ENCODE measurements at regions not wholly inside any gene's neighbourhood (a gene's known extent, or its start where the extent isn't known, plus 50 kb on each side); places are given as distances from the start of the nearest gene placed in this dataset.

DNA sequence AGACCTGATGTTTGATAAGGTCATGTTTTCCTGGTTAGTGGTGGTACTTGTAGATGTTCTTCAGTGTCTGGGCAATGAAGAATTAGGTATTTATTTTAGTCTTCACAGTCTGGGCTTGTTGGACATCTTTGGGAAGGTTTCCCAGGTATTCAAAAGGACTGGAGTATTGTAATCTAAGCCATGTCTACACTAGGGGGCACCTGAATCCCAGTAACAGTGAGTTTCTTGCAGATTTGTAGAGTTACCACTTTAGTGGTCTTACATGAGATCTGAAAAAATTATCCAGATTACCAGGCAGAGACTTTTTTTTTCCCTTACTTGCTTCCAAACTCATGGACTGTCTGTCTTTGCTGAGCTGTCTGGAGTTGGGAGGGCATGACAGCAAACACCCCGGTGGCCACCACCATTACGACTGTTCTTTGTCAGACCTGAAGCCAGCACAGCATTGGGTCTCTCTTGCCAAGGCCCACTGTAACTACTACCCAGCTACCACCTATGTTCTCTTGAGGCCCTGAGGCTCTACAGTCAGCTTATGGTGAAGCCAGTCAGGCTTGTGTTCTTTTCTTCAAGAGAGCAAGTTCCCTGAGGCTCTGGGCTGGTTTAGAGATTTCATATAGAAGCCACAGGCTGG lies 820.7 kb upstream of the FBXO33 start:
- no peak overlapping the region for H3K9ac ChIP-seq (ENCODE audit: low read length)
- TF ChIP-seq RAD21 (conservative IDR thresholded peaks at IDR 0.05) = peak; percentile 25
- TF ChIP-seq SMC3 (conservative IDR thresholded peaks at IDR 0.05; ENCODE audit: poor library complexity) = no peak
- no peak overlapping the region for H3K27ac ChIP-seq (ENCODE audit: low read length)
- no peak overlapping the region for H2AFZ ChIP-seq (ENCODE audit: low read depth, low read length)
- H3K9me3 ChIP-seq (ENCODE audit: low read length) = no peaks in the 10 kb centered on the region
- H3K4me2 ChIP-seq (ENCODE audit: low read length) = no peak overlapping the region
- no peaks in the 10 kb centered on the region for H3K36me3 ChIP-seq (ENCODE audit: insufficient read depth, low read length)
- H3K27me3 ChIP-seq (ENCODE audit: insufficient read depth, low read depth, low read length) = no peaks in the 10 kb centered on the region
- no peaks in the 10 kb centered on the region for H4K20me1 ChIP-seq (ENCODE audit: insufficient read depth)
- H3K9me2 ChIP-seq (ENCODE audit: insufficient read depth, low read length) = no peaks in the 10 kb centered on the region
- H3K79me2 ChIP-seq (replicated peaks; ENCODE audit: insufficient read depth, low read length) = no peaks in the 10 kb centered on the region
- H3F3A ChIP-seq (ENCODE audit: insufficient read depth, low read length, poor library complexity, severe bottlenecking) = no peaks in the 10 kb centered on the region
- H3K4me3 ChIP-seq (ENCODE audit: low read length) = no peak overlapping the region

DNA sequence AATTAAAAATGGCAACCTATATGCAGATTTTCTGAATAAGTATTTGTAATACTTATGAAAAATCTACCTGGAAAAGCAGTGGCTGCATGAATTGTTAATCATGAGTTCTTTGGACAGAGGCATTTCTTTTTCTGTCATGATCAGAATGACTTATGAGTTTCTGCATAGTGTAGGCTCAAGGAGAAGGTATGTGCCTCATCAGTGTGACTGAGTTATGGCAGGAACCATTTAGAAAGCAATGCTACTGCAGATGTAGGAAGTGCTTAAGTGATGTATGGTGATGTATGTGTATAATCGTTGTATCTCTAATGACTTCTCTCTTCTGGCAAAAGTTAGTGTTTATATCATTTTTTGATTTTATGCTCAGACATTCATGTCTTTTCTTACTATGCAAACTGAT lies 816.4 kb upstream of the FBXO33 start:
- Histone ChIP-seq H4K20me1 (ENCODE audit: insufficient read depth) (no peaks in the 10 kb centered on the region), H3K27me3 (ENCODE audit: insufficient read depth, low read depth, low read length) (no peaks in the 10 kb centered on the region), H3K9ac (ENCODE audit: low read length) (no peak overlapping the region), H3K79me2 (replicated peaks; ENCODE audit: insufficient read depth, low read length) (no peaks in the 10 kb centered on the region), H3K4me2 (ENCODE audit: low read length) (no peak overlapping the region), H3K27ac (ENCODE audit: low read length) (no peak overlapping the region), H3K9me2 (ENCODE audit: insufficient read depth, low read length) (no peaks in the 10 kb centered on the region), H3K9me3 (ENCODE audit: low read length) (no peaks in the 10 kb centered on the region), H3K4me3 (ENCODE audit: low read length) (no peak overlapping the region), H2AFZ (ENCODE audit: low read depth, low read length) (no peak overlapping the region), H3F3A (ENCODE audit: insufficient read depth, low read length, poor library complexity, severe bottlenecking) (no peaks in the 10 kb centered on the region), H3K36me3 (ENCODE audit: insufficient read depth, low read length) (no peaks in the 10 kb centered on the region)
- no peak for TF ChIP-seq SMC3 (conservative IDR thresholded peaks at IDR 0.05; ENCODE audit: poor library complexity)
- TF ChIP-seq EP300 (conservative IDR thresholded peaks at IDR 0.05; ENCODE audit: poor library complexity, severe bottlenecking) = no peak
- TF ChIP-seq MXI1 (conservative IDR thresholded peaks at IDR 0.05; ENCODE audit: poor library complexity, severe bottlenecking) = no peak

DNA sequence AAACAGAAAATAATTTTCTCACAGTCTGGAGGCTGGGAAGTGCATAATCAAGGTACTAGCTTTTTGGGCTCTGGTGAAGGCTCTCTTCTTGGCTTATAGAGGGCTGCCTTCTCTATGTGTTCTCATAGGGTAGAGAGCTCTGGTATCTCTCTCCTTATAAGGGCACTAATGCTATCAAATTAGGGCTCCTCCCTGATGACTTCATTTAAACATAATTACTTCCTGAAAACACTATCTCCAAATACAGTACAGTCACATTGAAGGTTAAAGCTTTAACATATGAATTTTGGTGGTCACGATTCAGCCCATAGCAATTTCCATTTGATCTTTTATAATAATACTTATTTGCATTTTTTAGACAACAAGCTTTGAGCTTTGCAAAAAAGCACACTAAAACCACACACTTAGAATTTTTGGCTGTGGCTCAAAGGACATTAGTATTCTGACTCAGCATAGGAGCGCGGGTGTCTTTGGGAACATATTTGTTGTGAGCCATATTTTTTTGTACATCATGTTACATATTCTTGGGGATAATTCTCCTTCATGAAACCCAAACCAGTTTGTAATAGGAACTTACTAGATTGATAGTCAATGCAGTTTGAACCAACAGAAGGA lies 808.1 kb upstream of the FBXO33 start:
- no peaks in the 10 kb centered on the region for H3K27me3 ChIP-seq (ENCODE audit: insufficient read depth, low read depth, low read length)
- H3K27ac ChIP-seq (ENCODE audit: low read length) = no peak overlapping the region

More for the DNA sequence above, 808.1 kb upstream of the FBXO33 start:
- H3K9me2 ChIP-seq (ENCODE audit: insufficient read depth, low read length) = no peaks in the 10 kb centered on the region
- no peak overlapping the region for H3K4me2 ChIP-seq (ENCODE audit: low read length)
- TF ChIP-seq POLR2AphosphoS5 (IDR thresholded peaks at IDR 0.05) (no peak), TAF1 (IDR thresholded peaks at IDR 0.05; ENCODE audit: low read depth) (no peak), EZH2 (IDR thresholded peaks at IDR 0.05; ENCODE audit: borderline replicate concordance, insufficient read depth, low read length, poor library complexity, severe bottlenecking) (no peak), EP300 (conservative IDR thresholded peaks at IDR 0.05; ENCODE audit: poor library complexity, severe bottlenecking) (no peak), SMC3 (conservative IDR thresholded peaks at IDR 0.05; ENCODE audit: poor library complexity) (no peak), RAD21 (conservative IDR thresholded peaks at IDR 0.05) (no peak), MXI1 (conservative IDR thresholded peaks at IDR 0.05; ENCODE audit: poor library complexity, severe bottlenecking) (no peak)
- TF ChIP-seq, protein P1, sequence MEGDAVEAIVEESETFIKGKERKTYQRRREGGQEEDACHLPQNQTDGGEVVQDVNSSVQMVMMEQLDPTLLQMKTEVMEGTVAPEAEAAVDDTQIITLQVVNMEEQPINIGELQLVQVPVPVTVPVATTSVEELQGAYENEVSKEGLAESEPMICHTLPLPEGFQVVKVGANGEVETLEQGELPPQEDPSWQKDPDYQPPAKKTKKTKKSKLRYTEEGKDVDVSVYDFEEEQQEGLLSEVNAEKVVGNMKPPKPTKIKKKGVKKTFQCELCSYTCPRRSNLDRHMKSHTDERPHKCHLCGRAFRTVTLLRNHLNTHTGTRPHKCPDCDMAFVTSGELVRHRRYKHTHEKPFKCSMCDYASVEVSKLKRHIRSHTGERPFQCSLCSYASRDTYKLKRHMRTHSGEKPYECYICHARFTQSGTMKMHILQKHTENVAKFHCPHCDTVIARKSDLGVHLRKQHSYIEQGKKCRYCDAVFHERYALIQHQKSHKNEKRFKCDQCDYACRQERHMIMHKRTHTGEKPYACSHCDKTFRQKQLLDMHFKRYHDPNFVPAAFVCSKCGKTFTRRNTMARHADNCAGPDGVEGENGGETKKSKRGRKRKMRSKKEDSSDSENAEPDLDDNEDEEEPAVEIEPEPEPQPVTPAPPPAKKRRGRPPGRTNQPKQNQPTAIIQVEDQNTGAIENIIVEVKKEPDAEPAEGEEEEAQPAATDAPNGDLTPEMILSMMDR (IDR thresholded peaks at IDR 0.05; ENCODE audit: poor library complexity, severe bottlenecking) = no peak
- TF ChIP-seq, protein P2, sequence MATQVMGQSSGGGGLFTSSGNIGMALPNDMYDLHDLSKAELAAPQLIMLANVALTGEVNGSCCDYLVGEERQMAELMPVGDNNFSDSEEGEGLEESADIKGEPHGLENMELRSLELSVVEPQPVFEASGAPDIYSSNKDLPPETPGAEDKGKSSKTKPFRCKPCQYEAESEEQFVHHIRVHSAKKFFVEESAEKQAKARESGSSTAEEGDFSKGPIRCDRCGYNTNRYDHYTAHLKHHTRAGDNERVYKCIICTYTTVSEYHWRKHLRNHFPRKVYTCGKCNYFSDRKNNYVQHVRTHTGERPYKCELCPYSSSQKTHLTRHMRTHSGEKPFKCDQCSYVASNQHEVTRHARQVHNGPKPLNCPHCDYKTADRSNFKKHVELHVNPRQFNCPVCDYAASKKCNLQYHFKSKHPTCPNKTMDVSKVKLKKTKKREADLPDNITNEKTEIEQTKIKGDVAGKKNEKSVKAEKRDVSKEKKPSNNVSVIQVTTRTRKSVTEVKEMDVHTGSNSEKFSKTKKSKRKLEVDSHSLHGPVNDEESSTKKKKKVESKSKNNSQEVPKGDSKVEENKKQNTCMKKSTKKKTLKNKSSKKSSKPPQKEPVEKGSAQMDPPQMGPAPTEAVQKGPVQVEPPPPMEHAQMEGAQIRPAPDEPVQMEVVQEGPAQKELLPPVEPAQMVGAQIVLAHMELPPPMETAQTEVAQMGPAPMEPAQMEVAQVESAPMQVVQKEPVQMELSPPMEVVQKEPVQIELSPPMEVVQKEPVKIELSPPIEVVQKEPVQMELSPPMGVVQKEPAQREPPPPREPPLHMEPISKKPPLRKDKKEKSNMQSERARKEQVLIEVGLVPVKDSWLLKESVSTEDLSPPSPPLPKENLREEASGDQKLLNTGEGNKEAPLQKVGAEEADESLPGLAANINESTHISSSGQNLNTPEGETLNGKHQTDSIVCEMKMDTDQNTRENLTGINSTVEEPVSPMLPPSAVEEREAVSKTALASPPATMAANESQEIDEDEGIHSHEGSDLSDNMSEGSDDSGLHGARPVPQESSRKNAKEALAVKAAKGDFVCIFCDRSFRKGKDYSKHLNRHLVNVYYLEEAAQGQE (IDR thresholded peaks at IDR 0.05; ENCODE audit: borderline replicate concordance) = no peak
- no peaks in the 10 kb centered on the region for H3K9me3 ChIP-seq (ENCODE audit: low read length)
- H4K20me1 ChIP-seq (ENCODE audit: insufficient read depth) = no peaks in the 10 kb centered on the region
- H2AFZ ChIP-seq (ENCODE audit: low read depth, low read length) = no peak overlapping the region
- no peaks in the 10 kb centered on the region for H3K79me2 ChIP-seq (replicated peaks; ENCODE audit: insufficient read depth, low read length)
- H3F3A ChIP-seq (ENCODE audit: insufficient read depth, low read length, poor library complexity, severe bottlenecking) = no peaks in the 10 kb centered on the region
- no peak overlapping the region for H3K9ac ChIP-seq (ENCODE audit: low read length)
- H3K36me3 ChIP-seq (ENCODE audit: insufficient read depth, low read length) = no peaks in the 10 kb centered on the region
- H3K4me3 ChIP-seq (ENCODE audit: low read length) = no peak overlapping the region

All from neural cell (in vitro differentiated cells).